ENCODE measurements at regions not wholly inside any gene's neighbourhood (a gene's known extent, or its start where the extent isn't known, plus 50 kb on each side); places are given as distances from the start of the nearest gene placed in this dataset.

DNA sequence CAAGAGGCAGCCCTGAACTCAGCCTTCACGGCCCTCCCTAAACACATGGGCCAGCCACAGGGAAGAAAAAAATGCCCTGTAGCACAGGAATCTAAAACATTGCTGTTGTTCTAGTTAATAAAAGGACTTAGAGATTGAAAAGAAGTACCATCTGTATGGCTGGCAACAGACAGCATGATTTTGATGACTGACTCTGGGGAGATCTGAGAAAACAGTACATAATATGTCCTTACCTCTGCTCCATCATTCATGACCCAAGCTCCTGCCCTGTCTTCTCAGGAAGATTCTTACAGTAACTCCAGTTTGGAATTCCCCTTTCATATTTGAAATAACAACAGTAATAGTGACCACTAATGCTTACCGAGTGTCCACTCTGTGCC, 244.2 kb downstream of the ETS1 start:
- TF ChIP-seq, protein P1, sequence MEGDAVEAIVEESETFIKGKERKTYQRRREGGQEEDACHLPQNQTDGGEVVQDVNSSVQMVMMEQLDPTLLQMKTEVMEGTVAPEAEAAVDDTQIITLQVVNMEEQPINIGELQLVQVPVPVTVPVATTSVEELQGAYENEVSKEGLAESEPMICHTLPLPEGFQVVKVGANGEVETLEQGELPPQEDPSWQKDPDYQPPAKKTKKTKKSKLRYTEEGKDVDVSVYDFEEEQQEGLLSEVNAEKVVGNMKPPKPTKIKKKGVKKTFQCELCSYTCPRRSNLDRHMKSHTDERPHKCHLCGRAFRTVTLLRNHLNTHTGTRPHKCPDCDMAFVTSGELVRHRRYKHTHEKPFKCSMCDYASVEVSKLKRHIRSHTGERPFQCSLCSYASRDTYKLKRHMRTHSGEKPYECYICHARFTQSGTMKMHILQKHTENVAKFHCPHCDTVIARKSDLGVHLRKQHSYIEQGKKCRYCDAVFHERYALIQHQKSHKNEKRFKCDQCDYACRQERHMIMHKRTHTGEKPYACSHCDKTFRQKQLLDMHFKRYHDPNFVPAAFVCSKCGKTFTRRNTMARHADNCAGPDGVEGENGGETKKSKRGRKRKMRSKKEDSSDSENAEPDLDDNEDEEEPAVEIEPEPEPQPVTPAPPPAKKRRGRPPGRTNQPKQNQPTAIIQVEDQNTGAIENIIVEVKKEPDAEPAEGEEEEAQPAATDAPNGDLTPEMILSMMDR (IDR thresholded peaks at IDR 0.05) = no peak
- TF ChIP-seq POLR2A (IDR thresholded peaks at IDR 0.05) = no peak
